GM18867 (cell line): ENCODE measurements at regions not wholly inside any gene's neighbourhood (a gene's known extent, or its start where the extent isn't known, plus 50 kb on each side); places are given as distances from the start of the nearest gene placed in this dataset.

Experiments
- ATAC-seq: cut with Tn5 transposase; IDR thresholded peaks from one replicate; pipeline ENCODE4 v1.9.1; 2021; ENCODE audit warnings: mild to moderate bottlenecking, moderate library complexity; ENCODE audit not compliant: unreplicated experiment

- no peak for ATAC-seq
These were observed 690.5 kb downstream of the KCNJ2 start for GRCh38 chr17:70859829-70860228.

GRCh38 chr17:70862295-70862694 lies 693.0 kb downstream of the KCNJ2 start:
- ATAC-seq = no peak

- ATAC-seq = no peak
These were observed 694.3 kb downstream of the KCNJ2 start for GRCh38 chr17:70863436-70864248.

- ATAC-seq = no peak
These were observed 696.9 kb downstream of the KCNJ2 start for GRCh38 chr17:70865993-70866804.

GRCh38 chr17:70868149-70868548 lies 698.8 kb downstream of the KCNJ2 start:
- ATAC-seq = no peak

- ATAC-seq = no peak
These were observed 700.2 kb downstream of the KCNJ2 start for GRCh38 chr17:70869402-70870085.

GRCh38 chr17:70871180-70871818 lies 702.0 kb downstream of the KCNJ2 start:
- no peak for ATAC-seq

- ATAC-seq = no peak
These were observed 702.8 kb downstream of the KCNJ2 start for GRCh38 chr17:70872103-70872502.

- no peak for ATAC-seq
These were observed 706.5 kb downstream of the KCNJ2 start for GRCh38 chr17:70875729-70876310.

- ATAC-seq = no peak
These were observed 709.5 kb downstream of the KCNJ2 start for GRCh38 chr17:70878879-70879278.

GRCh38 chr17:70879401-70879800 lies 710.1 kb downstream of the KCNJ2 start:
- ATAC-seq = no peak

GRCh38 chr17:70881093-70881492 lies 711.8 kb downstream of the KCNJ2 start:
- ATAC-seq = no peak

GRCh38 chr17:70882504-70882903 lies 713.2 kb downstream of the KCNJ2 start:
- no peak for ATAC-seq

GRCh38 chr17:70886648-70887047 lies 717.3 kb downstream of the KCNJ2 start:
- ATAC-seq = no peak

GRCh38 chr17:70888324-70888723 lies 719.0 kb downstream of the KCNJ2 start:
- ATAC-seq = no peak

- ATAC-seq = no peak
These were observed 722.0 kb downstream of the KCNJ2 start for GRCh38 chr17:70891306-70891705.

- no peak for ATAC-seq
These were observed 723.2 kb downstream of the KCNJ2 start for GRCh38 chr17:70892527-70892926.

GRCh38 chr17:70896843-70897242 lies 727.5 kb downstream of the KCNJ2 start:
- ATAC-seq = no peak

GRCh38 chr17:70897446-70897845 lies 728.1 kb downstream of the KCNJ2 start:
- ATAC-seq = no peak

- ATAC-seq = no peak
These were observed 732.5 kb downstream of the KCNJ2 start for GRCh38 chr17:70901870-70902269.

- ATAC-seq = no peak
These were observed 736.5 kb downstream of the KCNJ2 start for GRCh38 chr17:70905796-70906195.
